ENCODE measurements at regions not wholly inside any gene's neighbourhood (a gene's known extent, or its start where the extent isn't known, plus 50 kb on each side); places are given as distances from the start of the nearest gene placed in this dataset.

DNA sequence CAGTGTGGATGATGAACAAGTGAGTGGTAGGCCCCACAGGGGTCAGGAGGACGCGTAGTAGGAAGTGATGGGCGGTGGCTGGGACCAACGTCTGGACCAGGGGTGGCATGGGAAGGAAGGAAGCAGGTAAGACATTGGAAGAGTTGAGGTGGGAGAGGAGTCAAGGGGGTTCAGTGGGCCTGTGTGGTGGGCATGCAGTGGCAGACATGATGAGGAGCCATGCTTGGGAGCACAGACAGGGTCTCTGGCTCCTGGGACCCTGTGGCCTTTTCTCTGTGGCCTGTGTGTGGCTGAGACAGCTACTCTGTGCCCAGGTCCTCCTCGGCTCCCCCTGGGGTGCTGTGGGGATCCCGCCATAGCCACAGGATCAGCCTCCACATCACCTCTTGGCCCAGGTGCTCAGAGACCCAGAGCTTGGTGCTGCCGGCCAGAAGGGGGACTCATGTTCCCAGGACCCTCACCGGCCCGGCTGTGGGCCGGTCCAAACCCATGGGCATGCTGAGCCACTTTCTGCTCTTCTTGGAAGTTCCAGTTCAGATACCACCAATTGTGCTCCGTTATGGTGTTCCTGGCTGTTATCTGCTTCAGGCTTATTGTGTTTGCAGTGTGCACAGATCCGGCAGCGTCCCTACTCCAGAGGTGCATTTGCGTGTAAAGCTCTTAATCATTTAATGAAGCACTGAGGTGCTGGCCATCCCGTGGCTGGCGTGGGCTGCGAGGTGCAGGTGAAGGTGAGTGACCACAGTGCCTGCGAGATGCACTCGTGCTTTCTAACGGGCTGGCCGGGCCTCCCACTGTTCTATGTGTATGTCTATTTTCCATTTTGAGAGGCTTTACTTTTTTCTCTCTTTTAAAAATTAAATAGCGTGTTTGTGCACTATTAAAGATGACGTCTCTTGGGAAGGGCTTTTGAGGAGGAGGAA lies 147.9 kb downstream of the TEX29 start:
- no peak for DNase-seq
- Histone ChIP-seq H3K27ac (no peak overlapping the region), H3K27me3 (peaks cover 0 to 79% (median 4%) of the 10 kb centered on the region in 3 donors), H3K4me1 (no peaks in the 10 kb centered on the region), H3K9me3 (peaks cover 0 to 6% (median 3%) of the 10 kb centered on the region in 4 donors), H3K4me3 (no peak overlapping the region), H3K36me3 (no peaks in the 10 kb centered on the region)
- intact Hi-C loops (cut with DNase I; ENCODE audit: low total_unique reads), result no loop called here
- TF ChIP-seq POLR2AphosphoS5 (IDR thresholded peaks at IDR 0.05) (no peak), EP300 (IDR thresholded peaks at IDR 0.05) (no peak), POLR2A (IDR thresholded peaks at IDR 0.05) (no peak)
- TF ChIP-seq, protein P1, sequence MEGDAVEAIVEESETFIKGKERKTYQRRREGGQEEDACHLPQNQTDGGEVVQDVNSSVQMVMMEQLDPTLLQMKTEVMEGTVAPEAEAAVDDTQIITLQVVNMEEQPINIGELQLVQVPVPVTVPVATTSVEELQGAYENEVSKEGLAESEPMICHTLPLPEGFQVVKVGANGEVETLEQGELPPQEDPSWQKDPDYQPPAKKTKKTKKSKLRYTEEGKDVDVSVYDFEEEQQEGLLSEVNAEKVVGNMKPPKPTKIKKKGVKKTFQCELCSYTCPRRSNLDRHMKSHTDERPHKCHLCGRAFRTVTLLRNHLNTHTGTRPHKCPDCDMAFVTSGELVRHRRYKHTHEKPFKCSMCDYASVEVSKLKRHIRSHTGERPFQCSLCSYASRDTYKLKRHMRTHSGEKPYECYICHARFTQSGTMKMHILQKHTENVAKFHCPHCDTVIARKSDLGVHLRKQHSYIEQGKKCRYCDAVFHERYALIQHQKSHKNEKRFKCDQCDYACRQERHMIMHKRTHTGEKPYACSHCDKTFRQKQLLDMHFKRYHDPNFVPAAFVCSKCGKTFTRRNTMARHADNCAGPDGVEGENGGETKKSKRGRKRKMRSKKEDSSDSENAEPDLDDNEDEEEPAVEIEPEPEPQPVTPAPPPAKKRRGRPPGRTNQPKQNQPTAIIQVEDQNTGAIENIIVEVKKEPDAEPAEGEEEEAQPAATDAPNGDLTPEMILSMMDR (IDR thresholded peaks at IDR 0.05), result no peak
- WGBS, 5 donors, result 79 to 88% (median 80%) methylated on average over 21 to 23 of the region's 23 CpGs

GRCh38 chr13:111469450-111469849 lies 149.0 kb downstream of the TEX29 start:
- no peaks in the 10 kb centered on the region for H3K4me1 ChIP-seq
- 79 to 89% (median 81%) methylated on average over 4 to 5 of the region's 5 CpGs for WGBS, 5 donors
- TF ChIP-seq POLR2A (IDR thresholded peaks at IDR 0.05) (no peak), POLR2AphosphoS5 (IDR thresholded peaks at IDR 0.05) (no peak), EP300 (IDR thresholded peaks at IDR 0.05) (no peak)
- TF ChIP-seq, protein P1 (IDR thresholded peaks at IDR 0.05), result no peak
- peaks cover 0 to 79% (median 4%) of the 10 kb centered on the region in 3 donors for H3K27me3 ChIP-seq
- DNase-seq, result no peak
- no peak overlapping the region for H3K4me3 ChIP-seq
- intact Hi-C loops (cut with DNase I; ENCODE audit: low total_unique reads), result no loop called here
- no peaks in the 10 kb centered on the region for H3K36me3 ChIP-seq
- no peak overlapping the region for H3K27ac ChIP-seq
- peaks cover 0 to 6% (median 3%) of the 10 kb centered on the region in 4 donors for H3K9me3 ChIP-seq

- Histone ChIP-seq H3K27me3 (peaks cover 0 to 75% (median under 1%) of the 10 kb centered on the region in 3 donors), H3K36me3 (no peaks in the 10 kb centered on the region), H3K4me3 (no peak overlapping the region), H3K9me3 (peaks cover 0 to 6% (median 3%) of the 10 kb centered on the region in 4 donors), H3K27ac (no peak overlapping the region), H3K4me1 (no peaks in the 10 kb centered on the region)
- TF ChIP-seq, protein P1 (IDR thresholded peaks at IDR 0.05), result no peak
- TF ChIP-seq POLR2AphosphoS5 (IDR thresholded peaks at IDR 0.05) (no peak), EP300 (IDR thresholded peaks at IDR 0.05) (no peak), POLR2A (IDR thresholded peaks at IDR 0.05) (no peak)
- intact Hi-C loops (cut with DNase I; ENCODE audit: low total_unique reads), result loop anchor here (5.0 to 10.0 kb wide), 2 partner anchors 972 to 1135 kb away; no protein-coding TSS in a partner anchor
- 63 to 69% (median 68%) methylated on average over 11 to 20 of the region's 20 CpGs for WGBS, 5 donors
- DNase-seq, result no peak
Observed at GRCh38 chr13:111469916-111470506, 149.6 kb downstream of the TEX29 start.

DNA sequence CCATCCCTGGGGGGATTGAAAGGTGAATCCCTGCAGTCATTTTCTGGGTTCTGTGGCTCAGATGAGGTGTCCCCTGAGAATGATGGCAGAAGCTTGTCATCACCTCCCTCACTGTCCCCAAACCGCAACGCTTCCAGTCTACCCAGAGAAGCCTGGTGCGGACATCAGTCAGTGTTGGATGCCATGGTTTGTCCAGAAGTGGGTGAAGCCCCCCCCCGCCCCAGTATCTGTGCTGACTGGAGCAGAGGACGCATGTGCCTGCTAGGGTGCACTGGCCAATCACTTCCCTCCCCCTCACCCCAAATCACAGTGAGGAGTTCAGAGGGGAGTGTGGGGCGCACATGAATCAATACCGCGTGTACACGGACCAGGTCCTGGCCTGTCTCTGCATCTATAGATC lies 150.5 kb downstream of the TEX29 start:
- Histone ChIP-seq H3K27ac (no peak overlapping the region), H3K9me3 (peaks cover 0 to 6% (median 3%) of the 10 kb centered on the region in 4 donors), H3K4me1 (no peaks in the 10 kb centered on the region), H3K4me3 (no peak overlapping the region), H3K36me3 (no peaks in the 10 kb centered on the region), H3K27me3 (peaks cover 0 to 74% (median 0%) of the 10 kb centered on the region in 3 donors)
- intact Hi-C loops (cut with DNase I; ENCODE audit: low total_unique reads), result loop anchor here (5.0 to 10.0 kb wide), 2 partner anchors 971 to 1134 kb away; no protein-coding TSS in a partner anchor
- no peak for TF ChIP-seq POLR2A (IDR thresholded peaks at IDR 0.05)
- no peak for TF ChIP-seq EP300 (IDR thresholded peaks at IDR 0.05)
- TF ChIP-seq, protein P1 (IDR thresholded peaks at IDR 0.05), result no peak
- TF ChIP-seq POLR2AphosphoS5 (IDR thresholded peaks at IDR 0.05), result no peak
- no peak for DNase-seq
- WGBS, 5 donors, result 87 to 100% (median 91%) methylated on average over 3 to 9 of the region's 9 CpGs

Data from stomach (tissue), 8 donors.